ENCODE measurements at regions not wholly inside any gene's neighbourhood (a gene's known extent, or its start where the extent isn't known, plus 50 kb on each side); places are given as distances from the start of the nearest gene placed in this dataset.

DNA sequence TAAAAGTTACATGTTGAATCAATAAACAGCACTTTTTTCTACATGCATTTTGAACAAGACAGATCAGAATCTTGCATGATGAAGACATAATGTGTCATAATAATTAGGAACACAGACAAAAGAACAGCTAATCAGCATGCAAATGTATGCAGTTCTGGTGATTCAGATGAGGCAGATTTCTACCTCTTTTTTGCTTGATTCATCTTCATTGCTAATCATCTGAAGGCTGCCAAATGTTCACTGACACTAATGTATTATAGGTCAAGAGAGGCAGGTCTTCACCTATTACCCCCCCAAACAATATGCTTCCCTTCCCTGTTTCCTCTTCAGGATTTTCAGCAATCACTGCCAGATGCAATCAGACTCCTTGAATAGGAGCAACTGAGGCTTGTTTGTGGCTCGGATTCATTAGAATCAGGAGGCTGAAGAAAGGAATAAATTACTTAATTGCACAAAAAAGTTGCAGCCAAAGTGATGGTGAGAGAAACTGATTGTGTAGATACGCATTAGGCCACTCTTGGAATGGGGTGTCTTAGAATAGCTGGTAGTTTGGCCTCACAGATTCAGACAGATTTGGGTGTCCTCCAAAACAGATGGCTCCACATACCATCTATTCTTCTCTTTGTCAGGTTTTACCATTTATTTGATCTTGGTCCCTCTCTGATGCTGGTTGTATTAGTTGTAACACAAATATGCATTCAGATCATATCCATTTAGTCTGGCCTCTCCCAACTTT, 275.4 kb downstream of the RPS6KC1 start:
- TF ChIP-seq RAD21 (IDR thresholded peaks at IDR 0.05; ENCODE audit: low read depth) = no peak
- TF ChIP-seq, protein P1, sequence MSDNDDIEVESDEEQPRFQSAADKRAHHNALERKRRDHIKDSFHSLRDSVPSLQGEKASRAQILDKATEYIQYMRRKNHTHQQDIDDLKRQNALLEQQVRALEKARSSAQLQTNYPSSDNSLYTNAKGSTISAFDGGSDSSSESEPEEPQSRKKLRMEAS (IDR thresholded peaks at IDR 0.05) = no peak
- no peak for TF ChIP-seq EP300 (IDR thresholded peaks at IDR 0.05; ENCODE audit: borderline replicate concordance)
- no peak for TF ChIP-seq EGR1 (IDR thresholded peaks at IDR 0.05)
- no peak for TF ChIP-seq CREB1 (IDR thresholded peaks at IDR 0.05; ENCODE audit: low read depth)
- TF ChIP-seq, protein P2, sequence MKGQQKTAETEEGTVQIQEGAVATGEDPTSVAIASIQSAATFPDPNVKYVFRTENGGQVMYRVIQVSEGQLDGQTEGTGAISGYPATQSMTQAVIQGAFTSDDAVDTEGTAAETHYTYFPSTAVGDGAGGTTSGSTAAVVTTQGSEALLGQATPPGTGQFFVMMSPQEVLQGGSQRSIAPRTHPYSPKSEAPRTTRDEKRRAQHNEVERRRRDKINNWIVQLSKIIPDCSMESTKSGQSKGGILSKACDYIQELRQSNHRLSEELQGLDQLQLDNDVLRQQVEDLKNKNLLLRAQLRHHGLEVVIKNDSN (IDR thresholded peaks at IDR 0.05) = no peak
- TF ChIP-seq TEAD4 (IDR thresholded peaks at IDR 0.05) = no peak
- TF ChIP-seq, protein P3, sequence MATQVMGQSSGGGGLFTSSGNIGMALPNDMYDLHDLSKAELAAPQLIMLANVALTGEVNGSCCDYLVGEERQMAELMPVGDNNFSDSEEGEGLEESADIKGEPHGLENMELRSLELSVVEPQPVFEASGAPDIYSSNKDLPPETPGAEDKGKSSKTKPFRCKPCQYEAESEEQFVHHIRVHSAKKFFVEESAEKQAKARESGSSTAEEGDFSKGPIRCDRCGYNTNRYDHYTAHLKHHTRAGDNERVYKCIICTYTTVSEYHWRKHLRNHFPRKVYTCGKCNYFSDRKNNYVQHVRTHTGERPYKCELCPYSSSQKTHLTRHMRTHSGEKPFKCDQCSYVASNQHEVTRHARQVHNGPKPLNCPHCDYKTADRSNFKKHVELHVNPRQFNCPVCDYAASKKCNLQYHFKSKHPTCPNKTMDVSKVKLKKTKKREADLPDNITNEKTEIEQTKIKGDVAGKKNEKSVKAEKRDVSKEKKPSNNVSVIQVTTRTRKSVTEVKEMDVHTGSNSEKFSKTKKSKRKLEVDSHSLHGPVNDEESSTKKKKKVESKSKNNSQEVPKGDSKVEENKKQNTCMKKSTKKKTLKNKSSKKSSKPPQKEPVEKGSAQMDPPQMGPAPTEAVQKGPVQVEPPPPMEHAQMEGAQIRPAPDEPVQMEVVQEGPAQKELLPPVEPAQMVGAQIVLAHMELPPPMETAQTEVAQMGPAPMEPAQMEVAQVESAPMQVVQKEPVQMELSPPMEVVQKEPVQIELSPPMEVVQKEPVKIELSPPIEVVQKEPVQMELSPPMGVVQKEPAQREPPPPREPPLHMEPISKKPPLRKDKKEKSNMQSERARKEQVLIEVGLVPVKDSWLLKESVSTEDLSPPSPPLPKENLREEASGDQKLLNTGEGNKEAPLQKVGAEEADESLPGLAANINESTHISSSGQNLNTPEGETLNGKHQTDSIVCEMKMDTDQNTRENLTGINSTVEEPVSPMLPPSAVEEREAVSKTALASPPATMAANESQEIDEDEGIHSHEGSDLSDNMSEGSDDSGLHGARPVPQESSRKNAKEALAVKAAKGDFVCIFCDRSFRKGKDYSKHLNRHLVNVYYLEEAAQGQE (IDR thresholded peaks at IDR 0.05; ENCODE audit: low read depth) = no peak
- no peak for TF ChIP-seq TAF1 (IDR thresholded peaks at IDR 0.05; ENCODE audit: low read depth)
- no peak for TF ChIP-seq NFIC (IDR thresholded peaks at IDR 0.05)
- no peak for TF ChIP-seq ZBTB7A (IDR thresholded peaks at IDR 0.05; ENCODE audit: low read depth)
- TF ChIP-seq FOXM1 (IDR thresholded peaks at IDR 0.05; ENCODE audit: borderline replicate concordance, low read depth) = no peak

All from Ishikawa (cell line).